GM12891 (cell line): ENCODE measurements at regions not wholly inside any gene's neighbourhood (a gene's known extent, or its start where the extent isn't known, plus 50 kb on each side); places are given as distances from the start of the nearest gene placed in this dataset.

Experiments used
- PAX5 ChIP-seq: IDR thresholded peaks from 2 replicates; pipeline ENCODE4 v1.6.1; 2011; ENCODE audit warnings: low read length, moderate library complexity, mild to moderate bottlenecking; ENCODE audit not compliant: insufficient read depth, severe bottlenecking
- POLR2A ChIP-seq: IDR thresholded peaks from 2 replicates; pipeline ENCODE4 v1.6.1; 2011; ENCODE audit warnings: low read depth, low read length, control low read depth
- POLR2AphosphoS5 ChIP-seq: IDR thresholded peaks from 2 replicates; pipeline ENCODE4 v1.6.1; 2011; ENCODE audit warnings: low read depth, low read length, control low read depth
- SPI1 ChIP-seq: IDR thresholded peaks from 2 replicates; pipeline ENCODE4 v1.6.1; 2011; ENCODE audit warnings: low read depth, low read length, control low read depth
- TAF1 ChIP-seq: IDR thresholded peaks from 2 replicates; pipeline ENCODE4 v1.6.1; 2011; ENCODE audit warnings: low read depth, low read length, control low read depth

GRCh38 chr5:3103262-3103811, 351.9 kb upstream of the IRX2 start:
- TF ChIP-seq POLR2AphosphoS5, result no peak
- no peak for TF ChIP-seq PAX5
- no peak for TF ChIP-seq POLR2A
- no peak for TF ChIP-seq SPI1
- no peak for TF ChIP-seq TAF1
